ENCODE measurements at regions not wholly inside any gene's neighbourhood (a gene's known extent, or its start where the extent isn't known, plus 50 kb on each side); places are given as distances from the start of the nearest gene placed in this dataset.

GRCh38 chr17:71158437-71158836, 962.4 kb upstream of the SOX9 start:
- no peak for DNase-seq (ENCODE audit: low spot score)

GRCh38 chr17:71163121-71163812, 957.6 kb upstream of the SOX9 start:
- DNase-seq (ENCODE audit: low spot score) = no peak

- DNase-seq (ENCODE audit: low spot score) = no peak
Measured at GRCh38 chr17:71163813-71164122, 957.1 kb upstream of the SOX9 start.

DNA sequence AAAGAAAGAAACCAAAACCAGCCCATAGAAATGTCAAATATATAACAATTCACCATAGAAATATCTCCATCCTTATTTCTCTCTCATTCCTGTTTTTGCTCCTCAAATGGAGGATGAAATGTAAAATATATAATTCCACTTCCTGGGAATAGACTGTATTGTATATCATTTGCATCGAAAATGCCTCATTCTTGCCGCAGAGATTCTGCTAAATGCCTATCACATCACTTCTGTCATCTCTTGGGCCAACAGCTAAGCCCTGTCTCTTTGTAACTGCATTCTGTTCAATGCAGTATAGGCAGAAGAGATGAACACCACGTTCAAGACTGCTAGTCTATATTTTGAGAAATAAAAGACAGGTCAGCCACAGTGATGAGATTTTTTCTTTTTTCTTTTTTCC, 956.3 kb upstream of the SOX9 start:
- no peak for DNase-seq (ENCODE audit: low spot score)

- DNase-seq (ENCODE audit: low spot score) = no peak
Measured at GRCh38 chr17:71166311-71166710, 954.5 kb upstream of the SOX9 start.

DNA sequence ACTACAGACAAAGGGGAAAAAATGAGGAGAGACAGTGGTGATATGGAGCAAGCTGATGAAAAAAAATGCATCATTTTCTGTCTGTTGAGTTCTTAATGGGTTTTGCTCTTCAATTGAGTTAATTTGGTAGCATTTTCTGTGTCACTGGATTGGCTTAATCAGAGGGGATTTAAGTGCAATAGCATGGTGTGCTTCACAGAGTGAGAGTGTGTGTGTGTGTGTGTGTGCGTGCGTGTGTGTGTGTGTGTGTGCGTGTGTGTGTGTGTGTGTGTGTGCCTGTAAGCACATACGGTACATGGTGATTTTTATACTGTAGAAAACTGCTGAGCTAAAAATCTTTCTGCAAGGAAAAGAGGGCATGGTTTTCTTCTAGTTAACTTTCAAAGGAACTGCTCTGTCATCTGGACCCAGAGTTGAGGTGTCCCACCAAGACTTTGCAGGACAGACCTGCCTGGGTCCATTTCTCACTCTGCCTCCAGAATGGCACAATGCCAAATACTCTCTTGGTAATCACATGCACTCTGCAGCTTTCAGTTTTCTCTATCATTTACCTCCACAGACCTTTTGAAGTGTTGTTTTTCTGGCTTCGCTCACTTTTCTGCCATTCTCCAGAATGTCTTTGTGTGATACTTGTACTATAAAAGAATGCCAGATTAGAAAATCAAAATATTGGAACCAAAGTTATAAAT, 952.6 kb upstream of the SOX9 start:
- no peak for DNase-seq (ENCODE audit: low spot score)

DNA sequence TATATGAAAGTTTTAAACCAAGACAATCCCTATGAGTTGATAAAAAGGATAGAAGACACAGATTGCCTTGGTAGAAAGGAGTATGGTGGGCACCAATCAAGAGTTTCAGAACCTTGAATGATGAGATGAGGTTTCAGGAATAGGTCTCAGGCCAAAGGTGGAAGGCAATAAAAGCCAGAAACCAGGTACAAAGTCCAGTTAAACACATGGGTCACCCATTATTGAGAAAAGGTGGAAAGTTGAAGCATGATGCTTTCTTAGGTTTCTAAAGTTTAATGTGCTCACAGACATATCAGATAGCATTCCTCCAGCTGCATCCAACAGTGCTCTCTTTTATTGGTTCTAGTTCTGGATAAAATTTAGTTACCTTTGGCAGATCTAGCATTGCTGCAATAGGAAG, 950.8 kb upstream of the SOX9 start:
- no peak for DNase-seq (ENCODE audit: low spot score)

- no peak for DNase-seq (ENCODE audit: low spot score)
Measured at GRCh38 chr17:71171270-71171669, 949.5 kb upstream of the SOX9 start.

DNA sequence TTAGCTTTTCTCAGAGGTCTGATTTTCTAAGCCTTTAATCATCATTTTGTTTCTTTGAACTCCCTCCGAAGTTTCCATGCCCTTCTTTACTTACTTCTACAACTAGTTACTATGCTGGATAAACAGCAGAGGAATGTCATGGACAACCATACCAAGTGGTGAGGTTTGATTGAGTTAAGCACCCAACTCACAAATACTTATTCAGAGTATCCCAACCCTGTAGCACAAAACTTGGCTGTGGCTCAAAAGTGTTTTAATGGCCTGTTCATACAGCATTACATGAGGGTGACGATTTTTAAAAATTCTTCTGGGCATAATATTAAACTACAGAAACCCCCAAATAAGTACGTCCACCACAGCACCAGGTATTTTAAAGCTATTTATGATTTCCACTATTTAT, 946.8 kb upstream of the SOX9 start:
- no peak for DNase-seq (ENCODE audit: low spot score)

- no peak for DNase-seq (ENCODE audit: low spot score)
Measured at GRCh38 chr17:71176331-71176730, 944.5 kb upstream of the SOX9 start.

- DNase-seq (ENCODE audit: low spot score) = no peak
Measured at GRCh38 chr17:71176928-71177443, 943.8 kb upstream of the SOX9 start.

GRCh38 chr17:71180801-71181385, 939.9 kb upstream of the SOX9 start:
- DNase-seq (ENCODE audit: low spot score) = no peak

DNA sequence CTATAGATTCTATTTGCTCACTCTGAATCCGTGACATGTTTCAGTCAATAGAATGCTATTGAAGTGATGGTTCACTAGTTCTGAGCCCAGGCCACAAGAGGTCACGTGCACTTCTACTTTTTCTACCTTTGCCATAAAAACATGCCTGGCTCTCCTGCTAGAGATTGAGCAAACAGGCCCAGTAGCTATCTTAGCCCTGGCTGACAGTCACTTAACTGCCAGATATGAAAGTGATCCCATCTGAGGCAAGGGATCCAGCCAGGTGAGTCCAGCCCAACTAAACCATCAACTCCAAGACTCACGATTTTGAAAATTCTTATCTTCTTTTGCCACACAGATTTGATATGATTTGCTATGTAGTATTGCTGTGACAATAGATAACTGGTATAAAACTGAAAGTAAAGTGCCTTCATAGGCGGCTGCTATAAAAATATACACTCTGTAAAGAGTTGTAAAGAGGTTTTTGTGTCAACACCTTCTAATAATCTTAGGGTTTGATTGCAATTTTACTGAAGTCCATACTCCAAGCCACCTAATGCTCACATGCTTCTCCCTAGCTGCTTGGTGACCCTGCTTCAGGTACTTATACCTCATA, 937.7 kb upstream of the SOX9 start:
- DNase-seq (ENCODE audit: low spot score) = no peak

- peak; percentile 1 for DNase-seq (ENCODE audit: low spot score)
Measured at GRCh38 chr17:71184716-71185115, 936.1 kb upstream of the SOX9 start.

GRCh38 chr17:71187145-71187878, 933.5 kb upstream of the SOX9 start:
- DNase-seq (ENCODE audit: low spot score) = no peak

- no peak for DNase-seq (ENCODE audit: low spot score)
Measured at GRCh38 chr17:71188811-71189492, 931.9 kb upstream of the SOX9 start.

DNA sequence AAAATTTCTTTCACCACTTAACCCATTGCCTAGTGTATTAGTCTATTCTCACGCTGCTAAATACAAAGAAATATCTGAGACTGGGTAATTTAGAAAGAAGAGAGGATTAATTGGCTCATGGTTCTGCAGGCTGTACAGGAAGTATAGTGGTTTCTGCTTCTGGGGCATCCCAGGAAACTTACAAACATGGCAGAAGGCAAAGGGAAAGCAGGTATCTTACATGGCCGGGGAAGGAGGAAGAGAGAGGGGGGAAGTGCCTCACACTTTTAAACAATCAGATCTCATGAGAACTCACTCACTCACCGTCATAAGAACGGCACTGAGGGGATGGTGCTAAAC, 931.4 kb upstream of the SOX9 start:
- no peak for DNase-seq (ENCODE audit: low spot score)

DNA sequence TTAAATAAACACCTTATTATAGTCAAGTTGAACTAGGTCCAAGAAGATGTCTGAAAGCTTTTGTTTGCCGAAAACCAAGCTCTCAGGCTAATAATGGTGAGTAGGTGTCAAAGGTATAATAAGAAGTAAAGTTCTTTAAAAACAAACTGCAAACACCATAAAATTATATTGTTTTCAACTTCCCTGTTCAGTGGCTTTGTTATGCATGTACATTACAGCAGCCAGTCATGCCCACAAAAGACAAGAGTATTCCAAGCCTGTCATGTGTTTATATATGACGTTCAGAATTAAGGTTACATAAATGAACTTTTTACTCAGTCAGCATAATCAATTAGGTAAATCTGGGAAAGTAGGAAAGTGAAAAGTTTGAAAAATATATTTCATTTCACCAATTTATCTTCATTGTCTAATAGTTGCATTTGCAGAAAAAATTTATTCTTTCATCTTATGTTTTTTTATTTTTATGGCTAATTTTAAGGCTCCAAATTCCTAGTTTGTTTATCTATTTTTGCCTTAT, 928.7 kb upstream of the SOX9 start:
- no peak for DNase-seq (ENCODE audit: low spot score)

DNA sequence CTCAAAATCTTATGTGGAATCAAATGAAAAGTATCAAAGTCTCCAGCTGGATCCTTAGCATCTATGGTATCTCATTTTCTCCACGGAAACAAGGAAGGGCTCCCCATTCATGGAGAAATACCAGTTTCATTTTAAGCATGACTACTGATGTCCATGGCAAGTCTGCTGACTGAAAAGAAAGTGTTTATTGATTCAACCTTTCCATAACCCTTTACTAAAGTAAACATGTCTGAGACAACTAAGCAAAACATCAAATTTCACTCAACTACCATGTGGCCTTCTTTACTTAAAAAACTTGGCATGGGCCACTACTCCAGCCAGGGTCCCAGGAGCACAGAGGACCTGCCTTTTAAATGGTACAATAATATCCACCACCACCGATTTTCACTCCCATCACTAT, 928.0 kb upstream of the SOX9 start:
- no peak for DNase-seq (ENCODE audit: low spot score)

GRCh38 chr17:71200597-71200996, 920.2 kb upstream of the SOX9 start:
- no peak for DNase-seq (ENCODE audit: low spot score)

GRCh38 chr17:71201639-71202038, 919.2 kb upstream of the SOX9 start:
- DNase-seq (ENCODE audit: low spot score) = no peak

- no peak for DNase-seq (ENCODE audit: low spot score)
Measured at GRCh38 chr17:71202449-71202848, 918.4 kb upstream of the SOX9 start.
